ENCODE measurements at regions not wholly inside any gene's neighbourhood (a gene's known extent, or its start where the extent isn't known, plus 50 kb on each side); places are given as distances from the start of the nearest gene placed in this dataset.

DNA sequence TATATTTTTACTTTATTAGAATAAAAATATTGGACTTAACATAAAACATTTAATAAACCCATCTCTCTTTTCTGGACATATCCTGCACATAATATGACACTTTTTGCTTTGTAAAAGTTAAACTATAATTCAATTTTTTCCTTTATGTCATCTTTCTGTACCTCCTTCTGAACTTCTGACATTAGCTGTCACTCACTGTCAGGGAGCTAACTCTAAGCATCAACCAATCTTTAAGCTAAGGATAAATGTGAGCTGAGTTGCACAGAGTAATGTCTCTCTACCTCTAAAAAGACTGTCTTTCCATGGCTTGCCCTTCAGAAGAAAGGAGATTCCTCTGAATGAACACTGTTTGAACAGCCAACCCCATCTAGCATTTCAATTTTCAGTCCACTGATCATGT, 948.6 kb upstream of the CHAC2 start:
- no peak for DNase-seq

- no peak for DNase-seq
These were observed 957.1 kb upstream of the CHAC2 start for GRCh38 chr2:52810460-52810859.

GRCh38 chr2:52805901-52806410, 961.6 kb upstream of the CHAC2 start:
- DNase-seq, result no peak

DNA sequence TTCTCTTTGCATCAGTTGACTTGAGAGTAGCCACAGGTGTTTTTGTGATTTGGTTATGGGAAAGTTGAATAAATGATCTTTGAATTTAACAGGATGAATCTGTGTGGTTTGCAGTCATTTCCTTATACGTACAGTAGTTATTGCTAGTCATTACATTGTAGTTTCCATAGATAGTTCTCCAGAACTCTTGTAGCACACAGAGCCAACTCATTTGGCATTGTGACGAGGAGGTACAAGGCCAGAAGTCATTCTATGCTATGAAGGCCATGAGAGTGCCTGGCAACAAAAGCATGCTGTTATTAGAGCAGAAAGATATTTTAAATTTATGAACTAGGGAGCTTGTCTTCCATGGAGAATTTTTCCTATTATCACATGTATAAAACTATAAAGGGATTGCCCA, 973.0 kb upstream of the CHAC2 start:
- peak; percentile 62 for DNase-seq

DNA sequence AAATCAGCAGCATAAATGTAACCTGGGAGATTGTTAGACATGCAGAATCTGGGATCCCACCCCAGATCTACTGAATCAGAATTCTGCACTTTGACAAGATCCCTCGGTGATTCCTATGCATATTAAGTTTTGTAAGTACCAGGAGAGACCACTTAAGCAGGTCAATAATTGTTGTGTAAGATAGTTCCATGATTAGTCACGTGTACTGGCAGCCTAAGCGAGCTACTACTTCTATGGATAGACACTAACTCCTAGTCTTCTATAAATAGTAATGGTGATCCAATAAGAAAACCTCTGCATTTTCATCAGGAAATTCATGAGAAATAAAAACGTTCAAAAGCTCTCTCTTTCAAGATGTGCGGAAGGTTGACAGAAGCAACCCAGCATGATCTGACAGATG, 988.2 kb upstream of the CHAC2 start:
- DNase-seq, result no peak

DNA sequence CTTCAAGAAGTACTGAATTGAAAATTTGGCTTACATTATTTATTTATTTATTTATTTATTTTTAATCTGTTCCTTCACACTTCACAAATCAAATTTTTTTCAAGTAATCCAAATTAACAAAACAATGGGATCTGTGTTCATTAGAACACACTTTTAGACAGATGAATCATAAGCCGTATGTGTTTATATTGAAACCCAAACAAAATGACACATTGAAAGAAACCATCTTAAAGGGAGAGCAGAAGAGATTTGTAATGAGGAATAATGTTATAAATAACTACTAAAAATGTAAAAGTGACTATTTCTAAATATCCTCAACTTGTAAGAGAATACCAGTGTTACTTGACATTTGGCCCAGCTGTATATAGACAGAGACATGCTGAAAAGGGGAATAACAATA, 991.0 kb upstream of the CHAC2 start:
- no peak for DNase-seq

DNA sequence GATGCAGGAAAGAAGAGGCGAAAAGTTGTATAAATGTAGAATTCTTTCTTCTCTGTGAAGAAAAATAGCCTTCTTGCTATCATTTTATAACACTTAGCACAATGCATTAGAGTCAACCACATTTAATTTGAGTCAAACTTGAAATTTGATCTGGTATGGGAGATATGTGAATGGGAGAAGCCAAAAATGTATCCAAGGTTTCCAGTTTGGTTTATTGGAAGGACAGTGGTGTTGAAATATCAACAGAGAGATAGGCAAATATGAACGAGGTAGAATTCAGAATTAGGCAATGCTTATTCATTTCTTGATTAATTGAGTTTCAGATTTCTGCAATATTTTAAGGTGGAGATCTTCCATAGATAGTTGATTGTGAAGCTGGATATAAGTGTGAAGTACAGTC, 991.9 kb upstream of the CHAC2 start:
- DNase-seq, result no peak

DNA sequence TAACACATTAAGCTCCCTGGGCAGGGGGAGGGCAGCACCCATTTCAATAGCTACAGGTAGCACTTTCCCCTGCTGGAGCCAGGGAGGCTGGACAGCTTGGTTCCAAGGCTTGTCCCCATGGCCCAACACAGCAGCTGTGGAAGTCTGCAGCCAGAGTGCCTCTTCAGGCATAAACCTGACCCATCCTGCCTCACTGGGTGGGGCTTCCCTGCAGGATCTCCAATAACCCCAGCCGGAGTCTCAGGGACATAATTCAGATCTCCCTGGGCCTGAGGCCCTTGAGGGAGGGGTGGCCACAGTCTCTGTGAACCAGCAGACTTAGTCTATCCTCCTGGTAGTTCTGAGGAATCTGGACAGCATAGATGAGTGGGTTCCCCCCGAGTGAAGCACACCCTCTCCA, 1001.9 kb upstream of the CHAC2 start:
- DNase-seq, result no peak

DNA sequence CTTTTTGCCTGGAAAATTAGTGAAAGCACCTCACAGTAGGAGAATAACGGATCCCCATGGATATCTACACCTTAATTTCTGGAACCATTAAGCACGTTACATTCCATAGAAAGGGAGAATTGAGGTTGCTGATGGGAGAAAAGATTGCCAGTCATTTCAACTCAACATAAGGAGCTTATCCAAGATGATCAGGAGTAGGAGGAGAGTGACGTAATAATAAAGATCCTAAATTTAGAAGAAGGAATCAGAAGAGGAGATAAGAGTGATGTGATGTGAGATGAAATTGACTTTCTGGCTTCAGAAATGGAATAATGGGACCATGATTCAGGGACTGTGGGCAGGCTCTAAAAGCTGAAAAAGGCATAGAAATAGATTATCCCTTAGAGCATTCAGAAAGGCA, 1017.8 kb upstream of the CHAC2 start:
- DNase-seq, result no peak

DNA sequence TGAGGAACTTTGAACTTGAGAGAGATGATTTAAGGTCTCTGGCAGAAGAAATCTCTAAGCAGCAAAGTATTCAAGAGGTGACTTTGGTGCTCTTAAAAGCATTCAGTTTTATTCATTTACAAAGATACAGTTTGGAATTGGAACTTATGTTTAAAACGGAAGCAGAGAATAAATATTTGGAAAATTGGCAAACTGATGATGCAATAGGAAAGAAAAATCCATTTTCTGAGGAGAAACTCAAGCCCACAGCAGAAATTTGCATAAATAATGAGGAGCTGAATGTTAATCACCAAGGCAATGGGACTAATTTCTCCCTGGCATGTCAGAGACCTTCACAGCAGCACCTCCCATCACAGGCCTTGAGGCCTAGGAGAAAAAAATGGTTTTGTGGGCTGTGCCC, 1022.5 kb upstream of the CHAC2 start:
- no peak for DNase-seq

DNA sequence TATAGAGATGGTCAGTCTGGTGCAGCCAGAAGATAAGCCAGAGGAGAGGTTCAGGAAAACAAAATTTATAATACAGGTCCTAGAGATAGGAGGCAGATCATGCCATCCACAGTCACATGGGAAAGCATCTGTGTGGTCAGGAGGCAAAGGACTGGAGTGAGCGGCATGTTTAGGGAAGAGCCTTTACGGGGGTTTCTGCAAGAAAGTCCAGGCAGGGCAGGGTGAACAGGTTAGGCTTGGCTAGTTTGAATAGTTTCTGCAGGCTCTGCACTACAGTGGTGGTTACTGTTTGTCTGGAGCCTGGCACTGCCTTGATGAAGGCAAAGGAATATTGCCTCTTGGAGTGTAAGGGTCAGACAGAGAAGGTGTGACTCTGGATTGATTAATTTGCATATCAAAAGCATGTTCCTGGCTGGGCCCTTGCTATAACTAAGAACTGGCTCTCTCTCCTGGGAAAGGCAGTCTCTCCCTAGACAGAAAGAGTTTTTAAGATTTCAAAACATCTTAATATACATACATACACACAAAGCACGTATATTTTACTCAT, 1034.7 kb upstream of the CHAC2 start:
- DNase-seq, result no peak

GRCh38 chr2:52724585-52724984, 1043.0 kb upstream of the CHAC2 start:
- DNase-seq, result no peak

- DNase-seq, result no peak
These were observed 1049.8 kb upstream of the CHAC2 start for GRCh38 chr2:52717836-52718235.

- no peak for DNase-seq
These were observed 1056.6 kb upstream of the CHAC2 start for GRCh38 chr2:52710810-52711618.

GRCh38 chr2:52704251-52704650, 1063.4 kb upstream of the CHAC2 start:
- DNase-seq, result no peak

- no peak for DNase-seq
These were observed 1064.6 kb upstream of the CHAC2 start for GRCh38 chr2:52703004-52703403.

DNA sequence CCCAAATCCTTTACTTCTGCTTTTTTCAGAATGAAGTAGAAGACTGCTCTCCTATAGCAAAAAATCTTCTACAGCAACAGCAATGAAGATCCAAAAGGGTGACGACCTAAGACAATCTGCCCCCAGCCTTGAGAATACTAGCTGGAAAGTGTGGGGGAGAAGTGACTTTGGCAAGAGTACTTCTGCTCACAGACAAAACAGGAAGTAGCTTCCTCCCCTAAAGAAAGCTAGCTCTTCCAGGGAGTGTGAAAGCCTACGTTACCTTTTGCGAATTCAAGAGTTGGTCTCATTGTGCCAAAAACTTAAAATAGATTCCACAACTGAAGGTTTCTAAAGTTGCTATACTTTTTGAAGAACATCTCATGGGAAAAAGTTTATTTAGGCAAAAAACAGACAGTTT, 1069.2 kb upstream of the CHAC2 start:
- DNase-seq, result no peak

DNA sequence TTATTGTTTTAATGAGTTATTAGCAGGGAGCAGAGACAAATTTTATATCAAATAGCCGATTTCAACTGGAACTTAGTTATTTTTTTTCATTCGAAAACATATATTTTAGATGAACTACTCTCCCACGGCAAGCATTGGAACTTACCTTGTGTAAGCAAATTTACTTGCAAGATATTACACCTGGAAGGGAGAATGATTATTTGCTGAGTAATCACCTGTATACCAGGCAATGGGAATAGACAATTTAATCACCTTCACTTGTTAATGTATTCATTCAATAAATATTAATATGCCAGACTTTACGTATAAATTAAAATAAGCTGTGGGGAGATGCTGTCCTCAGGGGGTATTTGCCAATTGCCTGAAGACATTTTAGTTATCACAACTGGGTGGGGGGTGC, 1069.9 kb upstream of the CHAC2 start:
- no peak for DNase-seq

- DNase-seq, result no peak
These were observed 1071.9 kb upstream of the CHAC2 start for GRCh38 chr2:52695731-52696130.

GRCh38 chr2:52686935-52687334, 1080.7 kb upstream of the CHAC2 start:
- no peak for DNase-seq

DNA sequence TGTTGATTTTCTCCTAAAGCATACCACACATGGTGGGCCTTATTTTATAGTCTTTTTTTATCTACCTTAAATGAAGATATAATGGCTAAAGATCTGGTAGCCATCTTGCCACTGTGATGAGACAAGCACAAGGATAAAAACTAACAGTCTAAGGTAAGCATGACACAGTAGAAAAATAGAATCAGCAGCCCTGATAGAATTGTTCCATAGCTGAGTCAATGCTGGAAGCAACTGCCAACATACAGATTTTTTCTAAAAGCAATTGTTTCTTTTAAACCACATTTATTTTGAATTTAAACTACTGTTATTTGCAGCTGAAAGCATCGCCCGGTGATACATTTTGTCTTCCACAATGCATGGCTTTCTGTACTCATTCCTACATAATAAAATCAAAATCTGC, 1091.5 kb upstream of the CHAC2 start:
- no peak for DNase-seq

DNA sequence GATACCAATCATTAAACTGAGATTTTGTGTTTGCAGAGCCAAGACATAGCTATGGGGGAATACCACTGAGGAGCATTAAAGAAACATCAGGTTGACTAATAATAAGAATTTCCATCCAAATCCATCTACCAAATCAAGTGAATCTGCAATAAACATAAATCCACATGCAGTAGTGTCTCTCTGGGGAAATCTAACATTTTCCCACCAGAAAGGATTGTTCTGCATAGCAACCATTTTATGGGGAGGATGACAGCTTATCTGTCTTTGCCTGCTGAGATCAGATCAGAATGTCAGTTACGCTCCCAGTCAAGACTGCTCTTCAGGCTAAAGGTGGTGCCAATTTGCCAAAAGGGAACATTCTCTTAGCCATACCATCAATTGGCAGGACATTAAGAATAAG, 1098.9 kb upstream of the CHAC2 start:
- DNase-seq, result no peak

- no peak for DNase-seq
These were observed 1108.1 kb upstream of the CHAC2 start for GRCh38 chr2:52659546-52659945.

DNA sequence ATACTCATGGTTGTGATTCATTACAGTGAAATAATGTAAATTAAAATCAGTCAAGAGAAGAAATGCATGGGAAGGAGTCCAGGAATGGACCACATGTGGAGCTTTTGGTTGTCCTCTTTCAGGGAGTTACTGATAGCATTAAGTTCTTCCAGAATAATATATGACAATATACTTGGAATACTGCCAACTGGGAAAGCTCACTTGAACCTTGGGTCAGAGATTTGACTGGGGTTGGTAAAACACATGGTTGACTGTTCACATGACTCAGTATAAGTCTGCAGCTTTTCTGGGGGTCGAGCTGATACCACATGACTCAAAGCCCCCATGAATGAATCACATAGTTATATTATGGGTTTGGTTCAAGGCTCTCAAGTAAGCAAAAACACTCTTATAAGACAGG, 1109.0 kb upstream of the CHAC2 start:
- no peak for DNase-seq

DNA sequence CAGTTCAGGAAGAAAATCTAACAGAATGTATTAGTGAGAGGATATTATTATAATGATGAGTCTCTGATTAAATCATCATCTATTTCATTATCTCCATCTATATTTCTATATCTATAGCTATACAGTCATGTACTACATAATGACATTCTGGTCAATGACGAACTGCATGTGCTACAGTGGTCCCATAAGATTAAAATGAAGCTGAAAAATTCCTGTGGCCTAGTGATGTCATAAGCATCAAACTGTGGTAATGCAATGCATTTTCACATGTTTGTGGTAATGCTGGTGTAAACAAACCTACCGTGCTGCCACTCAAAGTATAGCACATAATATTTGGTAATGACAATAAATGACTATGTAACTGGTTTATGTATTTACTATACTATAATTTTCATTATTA, 1127.9 kb upstream of the CHAC2 start:
- no peak for DNase-seq

All from right hindlimb (tissue), 1 donor.